Activated naive CD4-positive, alpha-beta T cell treated with anti-CD3 and anti-CD28 coated beads, Interleukin-2, amount 50 U/mL, for 72 hours (primary cell): ENCODE measurements at regions not wholly inside any gene's neighbourhood (a gene's known extent, or its start where the extent isn't known, plus 50 kb on each side); places are given as distances from the start of the nearest gene placed in this dataset.

Experiments
- ATAC-seq, 2 donors: fragments of 150-1000 bp; cut with Tn5 transposase; 2 replicates each; pipeline ENCODE4 v1.10.0; 2021; ENCODE audit warnings: mild to moderate bottlenecking in 2 of 2, moderate library complexity in 2 of 2
- DNase-seq, 2 donors: peaks; one replicate each; pipeline ENCODE4 v3.0.0; 2021 to 2022; ENCODE audit warnings: low spot score in 2 of 2
- H3K27ac Mint-ChIP-seq, 2 donors: one replicate each; pipeline ENCODE4 v1.8.0; 2022; ENCODE audit warnings: mild to moderate bottlenecking in 2 of 2, mixed read lengths in 2 of 2
- H3K36me3 Mint-ChIP-seq, 2 donors: one replicate each; pipeline ENCODE4 v1.8.0; 2022; ENCODE audit warnings: mixed read lengths in 2 of 2
- H3K9me3 Mint-ChIP-seq, 2 donors: one replicate each; pipeline ENCODE4 v1.8.0; 2022; ENCODE audit warnings: mixed read lengths in 2 of 2

GRCh38 chr1:36641776-36642175 is 159.1 kb upstream of the CSF3R start:
- Mint-ChIP-seq H3K27ac (no peak overlapping the region), H3K36me3 (no peaks in the 10 kb centered on the region), H3K9me3 (no peaks in the 10 kb centered on the region)
- DNase-seq (no peak), ATAC-seq (no peak)

- ATAC-seq, result no peak
- no peaks in the 10 kb centered on the region for H3K9me3 Mint-ChIP-seq
- H3K27ac Mint-ChIP-seq, result no peak overlapping the region
- H3K36me3 Mint-ChIP-seq, result no peaks in the 10 kb centered on the region
- no peak for DNase-seq
These were observed 156.7 kb upstream of the CSF3R start for GRCh38 chr1:36639461-36639860.

DNA sequence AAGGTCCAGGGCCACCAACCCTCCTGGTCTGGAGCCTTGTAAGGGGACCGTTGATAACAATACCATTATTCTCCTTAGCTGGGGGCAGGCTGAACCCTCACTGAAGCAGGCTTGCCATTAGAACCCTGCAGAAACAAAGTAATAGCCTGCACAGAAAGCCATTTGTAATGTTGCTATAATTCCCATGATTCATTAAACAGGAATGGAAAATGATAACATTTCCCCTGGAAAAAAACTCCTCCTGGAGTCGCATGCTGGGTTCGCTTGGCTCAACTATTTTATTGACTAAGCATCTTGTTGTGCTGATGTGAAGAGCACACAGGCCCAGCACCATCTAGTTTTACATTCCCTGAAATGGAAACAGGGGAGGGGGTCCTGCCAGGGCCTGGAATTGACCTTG is 155.6 kb upstream of the CSF3R start:
- ATAC-seq, result no peak
- Mint-ChIP-seq H3K27ac (no peak overlapping the region), H3K9me3 (no peaks in the 10 kb centered on the region)

DNA sequence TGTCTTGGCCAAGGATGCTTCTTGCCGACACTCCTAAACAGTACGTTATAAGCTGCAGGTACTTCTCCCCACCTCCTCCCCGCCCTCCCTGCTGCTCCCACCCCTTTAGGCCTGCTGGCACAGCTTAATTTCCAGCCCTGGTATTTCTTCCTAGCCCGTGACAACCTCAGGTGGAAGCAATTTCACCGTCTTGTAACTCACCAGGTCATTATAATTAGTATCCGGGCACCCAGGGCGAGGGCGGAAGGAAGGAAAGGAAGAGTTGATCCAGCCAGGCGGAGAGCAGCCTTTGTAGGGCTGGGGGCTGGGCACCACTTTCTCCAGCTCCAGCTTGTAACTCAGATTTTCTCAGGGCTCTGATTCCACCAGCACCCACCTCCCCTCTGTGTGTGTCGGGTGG is 153.5 kb upstream of the CSF3R start:
- ATAC-seq (no peak), DNase-seq (no peak)
- Mint-ChIP-seq H3K36me3 (no peaks in the 10 kb centered on the region), H3K27ac (no peak overlapping the region), H3K9me3 (no peaks in the 10 kb centered on the region)

More for the DNA sequence above, 155.6 kb upstream of the CSF3R start:
- H3K36me3 Mint-ChIP-seq, result no peaks in the 10 kb centered on the region
- no peak for DNase-seq

- ATAC-seq (no peak), DNase-seq (no peak)
- Mint-ChIP-seq H3K27ac (no peak overlapping the region), H3K36me3 (no peaks in the 10 kb centered on the region), H3K9me3 (no peaks in the 10 kb centered on the region)
These were observed 152.6 kb upstream of the CSF3R start for GRCh38 chr1:36635284-36635683.

DNA sequence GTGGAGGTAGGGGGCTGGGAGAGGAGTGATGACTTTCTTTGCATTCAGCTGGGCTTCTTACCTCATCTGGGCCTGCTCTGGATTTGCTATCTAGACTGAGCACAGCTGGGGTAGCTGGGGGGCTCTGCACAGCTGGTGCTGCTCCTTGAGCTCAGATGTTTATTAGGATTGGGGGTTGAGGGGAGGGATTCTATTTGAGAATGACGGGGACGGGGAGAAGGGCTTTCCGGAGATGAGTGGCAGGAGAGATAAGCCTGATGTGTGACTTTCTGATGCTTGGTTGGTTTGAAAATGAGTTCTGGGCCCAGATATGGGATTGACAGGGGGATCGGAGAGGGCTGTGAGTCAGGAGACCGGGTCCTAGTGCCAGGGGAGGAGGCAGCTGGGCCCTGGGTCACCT is 146.1 kb upstream of the CSF3R start:
- no peaks in the 10 kb centered on the region for H3K9me3 Mint-ChIP-seq
- no peak for DNase-seq
- no peak for ATAC-seq
- no peak overlapping the region for H3K27ac Mint-ChIP-seq
- no peaks in the 10 kb centered on the region for H3K36me3 Mint-ChIP-seq

- Mint-ChIP-seq H3K9me3 (no peaks in the 10 kb centered on the region), H3K36me3 (no peaks in the 10 kb centered on the region), H3K27ac (no peak overlapping the region)
- no peak for ATAC-seq
- no peak for DNase-seq
These were observed 143.7 kb upstream of the CSF3R start for GRCh38 chr1:36626435-36626834.

GRCh38 chr1:36625935-36626310 is 143.2 kb upstream of the CSF3R start:
- Mint-ChIP-seq H3K36me3 (no peaks in the 10 kb centered on the region), H3K9me3 (no peaks in the 10 kb centered on the region), H3K27ac (no peak overlapping the region)
- ATAC-seq, result no peak
- DNase-seq, result no peak

- ATAC-seq (no peak), DNase-seq (no peak)
- H3K36me3 Mint-ChIP-seq, result no peaks in the 10 kb centered on the region
- no peak overlapping the region for H3K27ac Mint-ChIP-seq
- H3K9me3 Mint-ChIP-seq, result no peaks in the 10 kb centered on the region
These were observed 142.7 kb upstream of the CSF3R start for GRCh38 chr1:36625253-36625934.

DNA sequence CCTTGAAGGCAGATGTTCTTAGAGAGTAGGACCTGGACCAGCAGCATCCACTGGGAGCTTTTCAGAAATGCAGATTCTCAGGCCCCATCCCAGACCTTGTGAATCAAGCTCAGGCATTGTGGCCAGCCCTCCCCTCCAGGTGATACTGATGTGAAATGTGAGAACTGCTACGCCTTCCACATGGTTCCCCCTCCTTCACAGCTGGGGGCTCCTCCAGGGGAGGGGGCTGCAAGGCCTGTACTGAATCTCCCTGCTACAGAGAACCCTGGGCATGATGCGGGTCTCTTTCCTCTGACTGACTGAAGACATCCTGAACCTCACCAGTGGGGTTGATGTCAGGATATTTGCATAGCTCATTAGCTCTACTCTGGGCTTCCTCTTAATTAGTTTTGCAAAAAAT is 141.8 kb upstream of the CSF3R start:
- no peaks in the 10 kb centered on the region for H3K36me3 Mint-ChIP-seq

DNA sequence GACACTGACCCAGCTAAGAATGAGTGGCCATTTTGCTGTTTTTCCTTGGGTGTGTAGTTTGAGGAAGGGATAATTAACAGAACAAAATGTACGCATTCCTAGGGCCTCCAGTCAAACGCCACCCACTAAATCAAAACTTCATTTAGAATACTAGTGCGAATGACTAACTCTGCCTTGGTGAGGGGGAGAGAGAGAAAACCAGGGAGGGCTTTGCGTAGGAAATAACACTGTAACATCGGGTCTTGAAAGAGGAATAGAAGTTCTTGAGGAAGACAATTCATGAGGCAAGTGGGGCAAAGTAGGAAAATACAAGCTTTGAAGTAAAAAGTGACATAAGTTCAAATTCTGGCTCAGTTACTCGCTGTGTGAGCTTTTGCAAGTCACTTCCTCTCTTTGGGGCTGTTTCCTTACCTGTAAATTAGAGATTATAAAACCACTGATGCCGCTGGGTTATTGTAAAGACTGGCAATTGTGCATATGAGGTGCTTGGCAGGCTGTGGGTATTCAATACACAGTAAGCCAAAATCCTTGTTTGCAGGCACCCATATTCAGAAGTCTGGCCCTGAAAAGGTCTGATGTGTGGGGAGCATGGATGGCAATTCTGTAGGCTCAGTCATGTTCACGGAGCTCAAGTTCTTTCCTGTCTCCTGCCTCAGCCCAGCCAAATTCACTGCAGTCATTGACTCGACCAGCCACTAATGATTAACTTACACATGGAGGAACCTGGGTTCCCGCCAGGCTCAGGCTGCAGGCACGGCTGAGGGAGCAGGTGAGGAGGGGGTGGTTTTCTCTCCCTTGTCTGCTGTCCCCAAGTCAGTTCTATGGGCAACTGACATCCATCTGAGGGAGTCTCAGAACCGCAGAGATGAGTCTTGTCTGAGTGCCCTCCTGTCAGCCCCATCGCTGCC is 140.3 kb upstream of the CSF3R start:
- ATAC-seq (no peak), DNase-seq (no peak)
- Mint-ChIP-seq H3K9me3 (no peaks in the 10 kb centered on the region), H3K27ac (no peak overlapping the region), H3K36me3 (no peaks in the 10 kb centered on the region)

More for the DNA sequence above, 141.8 kb upstream of the CSF3R start:
- no peak for DNase-seq
- no peaks in the 10 kb centered on the region for H3K9me3 Mint-ChIP-seq
- H3K27ac Mint-ChIP-seq, result no peak overlapping the region
- ATAC-seq, result no peak

- ATAC-seq (no peak), DNase-seq (no peak)
- H3K27ac Mint-ChIP-seq, result no peak overlapping the region
- H3K9me3 Mint-ChIP-seq, result no peaks in the 10 kb centered on the region
- H3K36me3 Mint-ChIP-seq, result no peaks in the 10 kb centered on the region
These were observed 138.8 kb upstream of the CSF3R start for GRCh38 chr1:36621531-36621930.

GRCh38 chr1:36620142-36620541 is 137.4 kb upstream of the CSF3R start:
- DNase-seq (no peak), ATAC-seq (no peak)
- H3K36me3 Mint-ChIP-seq, result no peaks in the 10 kb centered on the region
- H3K27ac Mint-ChIP-seq, result no peak overlapping the region
- no peaks in the 10 kb centered on the region for H3K9me3 Mint-ChIP-seq

- DNase-seq (no peak), ATAC-seq (no peak)
- H3K36me3 Mint-ChIP-seq, result no peaks in the 10 kb centered on the region
- H3K27ac Mint-ChIP-seq, result no peak overlapping the region
- no peaks in the 10 kb centered on the region for H3K9me3 Mint-ChIP-seq
These were observed 132.3 kb upstream of the CSF3R start for GRCh38 chr1:36614991-36615390.

DNA sequence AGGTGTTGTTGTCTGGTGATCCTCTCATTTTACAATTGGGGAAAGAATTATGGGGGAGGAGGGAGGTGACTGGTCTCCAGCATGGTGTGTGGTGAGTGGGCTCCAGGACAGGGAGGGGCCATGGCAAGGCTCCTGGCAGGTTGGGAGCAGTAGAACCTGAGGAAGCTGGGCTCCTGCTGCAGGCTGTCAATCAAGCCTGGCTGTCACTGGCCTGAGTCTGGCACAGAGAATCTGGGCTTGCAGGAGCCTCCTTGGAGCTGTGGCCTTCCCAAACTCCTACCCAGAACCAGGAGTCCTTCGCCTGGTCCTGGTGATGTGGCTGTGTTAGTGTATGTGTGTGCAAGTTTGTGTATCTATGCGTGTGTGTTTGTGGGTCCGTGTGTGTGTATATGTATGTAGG is 131.9 kb upstream of the CSF3R start:
- no peaks in the 10 kb centered on the region for H3K36me3 Mint-ChIP-seq

GRCh38 chr1:36613721-36614120 is 131.0 kb upstream of the CSF3R start:
- no peaks in the 10 kb centered on the region for H3K9me3 Mint-ChIP-seq
- no peaks in the 10 kb centered on the region for H3K36me3 Mint-ChIP-seq
- H3K27ac Mint-ChIP-seq, result no peak overlapping the region
- ATAC-seq (no peak), DNase-seq (no peak)

More for the DNA sequence above, 131.9 kb upstream of the CSF3R start:
- ATAC-seq, result no peak
- H3K27ac Mint-ChIP-seq, result no peak overlapping the region
- H3K9me3 Mint-ChIP-seq, result no peaks in the 10 kb centered on the region
- no peak for DNase-seq

- Mint-ChIP-seq H3K9me3 (no peaks in the 10 kb centered on the region), H3K27ac (no peak overlapping the region)
- no peak for DNase-seq
These were observed 130.2 kb upstream of the CSF3R start for GRCh38 chr1:36612881-36613280.

GRCh38 chr1:36612121-36612520 is 129.4 kb upstream of the CSF3R start:
- no peak for DNase-seq
- no peaks in the 10 kb centered on the region for H3K36me3 Mint-ChIP-seq
- no peak for ATAC-seq
- no peak overlapping the region for H3K27ac Mint-ChIP-seq
- H3K9me3 Mint-ChIP-seq, result no peaks in the 10 kb centered on the region

More at GRCh38 chr1:36612881-36613280, 130.2 kb upstream of the CSF3R start:
- no peaks in the 10 kb centered on the region for H3K36me3 Mint-ChIP-seq
- no peak for ATAC-seq
